H1 (cell line): ENCODE measurements at regions not wholly inside any gene's neighbourhood (a gene's known extent, or its start where the extent isn't known, plus 50 kb on each side); places are given as distances from the start of the nearest gene placed in this dataset.

Experiments
- CTCF ChIA-PET: fragments of 300-600 bp; sonication (Branson Sonifier 250); formaldehyde crosslinking; loops from one replicate; lab custom pipeline; 2021; ENCODE audit not compliant: partially characterized antibody; lab: Charles Lee
- POLR2A ChIA-PET: fragments of 300-600 bp; sonication (Branson Sonifier 250); formaldehyde crosslinking; loops from one replicate; lab custom pipeline; 2021; ENCODE audit warnings: inconsistent platforms; ENCODE audit not compliant: partially characterized antibody; lab: Charles Lee
- DNase-seq, 2 experiments: peaks; one replicate each; pipeline versions ENCODE4 v3.0.0 to v3.0.0-alpha.2; 2010 to 2022; ENCODE audit warnings: low spot score in 2 of 2, low read depth in 1 of 2, mixed read lengths in 1 of 2
- FAIRE-seq: peaks from 2 replicates; lab custom pipeline; 2011; peaks lifted over from hg19 to GRCh38; lab: Jason Lieb, UNC
- H2AFZ ChIP-seq: 2 replicates; pipeline ENCODE4 v1.8.1; 2012; ENCODE audit warnings: low read length, inconsistent platforms
- H2AK5ac ChIP-seq: 2 replicates; pipeline ENCODE4 v1.6.1; 2013; ENCODE audit warnings: low read depth, low read length
- H2BK120ac ChIP-seq: replicated peaks from 2 replicates; pipeline ENCODE3; 2013; ENCODE audit warnings: low read depth, low read length, inconsistent platforms
- H2BK12ac ChIP-seq: 2 replicates; pipeline ENCODE4 v1.6.1; 2013; ENCODE audit warnings: low read depth, low read length
- H2BK15ac ChIP-seq: 2 replicates; pipeline ENCODE4 v1.6.1; 2013; ENCODE audit warnings: low read length
- H2BK20ac ChIP-seq: 2 replicates; pipeline ENCODE4 v1.6.1; 2013; ENCODE audit warnings: low read length
- H2BK5ac ChIP-seq: 2 replicates; pipeline ENCODE4 v1.6.1; 2013; ENCODE audit warnings: low read depth, low read length
- H3K14ac ChIP-seq: 2 replicates; pipeline ENCODE4 v1.6.1; 2013; ENCODE audit warnings: inconsistent platforms; ENCODE audit not compliant: insufficient read length
- H3K18ac ChIP-seq: 2 replicates; pipeline ENCODE4 v1.6.1; 2013; ENCODE audit warnings: low read length; ENCODE audit errors: extremely low read depth
- H3K23ac ChIP-seq: 2 replicates; pipeline ENCODE4 v1.6.1; 2013; ENCODE audit warnings: inconsistent platforms; ENCODE audit not compliant: insufficient read length
- H3K23me2 ChIP-seq: 2 replicates; pipeline ENCODE4 v1.6.1; 2013; ENCODE audit warnings: low read depth, low read length
- H3K27ac ChIP-seq: 2 replicates; pipeline ENCODE4 v1.6.1; 2011; ENCODE audit warnings: low read depth, low read length, inconsistent platforms
- H3K27me3 ChIP-seq, 4 experiments: replicated peaks in 1 of 4; 1 replicate in 1 of 4; 2 replicates in 3 of 4; pipeline versions ENCODE4 v1.6.1 to v1.8.1; 2011 to 2013; ENCODE audit warnings: low read length in 3 of 4, mild to moderate bottlenecking in 3 of 4, inconsistent platforms in 2 of 4, mixed read lengths in 2 of 4, moderate library complexity in 1 of 4; ENCODE audit not compliant: control insufficient read depth in 3 of 4, insufficient read depth in 3 of 4; ENCODE audit errors: extremely low read depth in 1 of 4
- H3K36me3 ChIP-seq, 4 experiments: 2 replicates each; pipeline versions ENCODE4 v1.6.1 to v1.8.1; 2011 to 2013; ENCODE audit warnings: mild to moderate bottlenecking in 4 of 4, low read length in 3 of 4, moderate library complexity in 2 of 4, control low read depth in 1 of 4, inconsistent platforms in 1 of 4; ENCODE audit not compliant: insufficient read depth in 4 of 4, control insufficient read depth in 2 of 4
- H3K4ac ChIP-seq: replicated peaks from 2 replicates; pipeline ENCODE3; 2013; ENCODE audit warnings: low read length, low read depth, mixed read lengths, inconsistent platforms; ENCODE audit not compliant: insufficient read length
- H3K4me1 ChIP-seq, 4 experiments: replicated peaks in 1 of 4; 1 replicate in 1 of 4; 2 replicates in 3 of 4; pipeline versions ENCODE4 v1.6.1 to v1.8.1; 2011 to 2013; ENCODE audit warnings: low read length in 3 of 4, inconsistent platforms in 2 of 4, mixed read lengths in 1 of 4; ENCODE audit not compliant: insufficient read depth in 4 of 4, control insufficient read depth in 3 of 4
- H3K4me2 ChIP-seq, 2 experiments: 2 replicates each; pipeline versions ENCODE4 v1.6.1 to v1.8.1; 2011 to 2013; ENCODE audit warnings: low read depth in 2 of 2, low read length in 2 of 2, control low read depth in 1 of 2, inconsistent platforms in 1 of 2, mild to moderate bottlenecking in 1 of 2; ENCODE audit not compliant: insufficient read depth in 1 of 2
- H3K4me3 ChIP-seq, 4 experiments: fragments of 200-600, 300-600 bp in 1 of 4; sonication (generic), shearing (Covaris generic), sonication (Bioruptor Twin) in 1 of 4; 2 replicates each; pipeline versions ENCODE4 v1.5.1 to v1.8.1; 2011 to 2016; ENCODE audit warnings: low read length in 4 of 4, low read depth in 3 of 4, control low read depth in 2 of 4, inconsistent platforms in 2 of 4, mild to moderate bottlenecking in 2 of 4, mixed read lengths in 1 of 4, moderate library complexity in 1 of 4; ENCODE audit not compliant: insufficient read depth in 2 of 4; ENCODE audit errors: extremely low read depth in 1 of 4
- H3K56ac ChIP-seq: replicated peaks from 2 replicates; pipeline ENCODE3; 2013; ENCODE audit warnings: low read depth, mild to moderate bottlenecking, mixed read lengths, low read length, inconsistent platforms; ENCODE audit not compliant: insufficient read length
- H3K79me1 ChIP-seq: 2 replicates; pipeline ENCODE4 v1.6.1; 2013; ENCODE audit warnings: low read depth, low read length, control low read depth
- H3K79me2 ChIP-seq, 2 experiments: 2 replicates each; pipeline versions ENCODE4 v1.6.1 to v1.8.1; 2012 to 2013; ENCODE audit warnings: low read length in 2 of 2, mild to moderate bottlenecking in 2 of 2, inconsistent platforms in 1 of 2; ENCODE audit not compliant: insufficient read depth in 2 of 2, control insufficient read depth in 1 of 2
- H3K9ac ChIP-seq, 4 experiments: replicated peaks in 1 of 4; 1 replicate in 1 of 4; 2 replicates in 3 of 4; pipeline versions ENCODE4 v1.6.1 to v1.8.1; 2011 to 2013; ENCODE audit warnings: low read depth in 3 of 4, low read length in 3 of 4, control low read depth in 2 of 4, mild to moderate bottlenecking in 2 of 4, moderate library complexity in 2 of 4, inconsistent platforms in 1 of 4; ENCODE audit errors: extremely low read depth in 1 of 4
- H3K9me3 ChIP-seq, 2 experiments: 2 replicates each; pipeline versions ENCODE4 v1.6.1 to v1.8.1; 2012 to 2013; ENCODE audit warnings: mild to moderate bottlenecking in 2 of 2, moderate library complexity in 2 of 2, control low read depth in 1 of 2, inconsistent platforms in 1 of 2, low read depth in 1 of 2, low read length in 1 of 2, mixed read lengths in 1 of 2; ENCODE audit not compliant: insufficient read depth in 2 of 2
- H4K20me1 ChIP-seq, 2 experiments: replicated peaks in 1 of 2; 2 replicates each; pipeline versions ENCODE3 to v1.8.1; 2011 to 2013; ENCODE audit warnings: inconsistent platforms in 2 of 2, low read length in 2 of 2, mild to moderate bottlenecking in 1 of 2; ENCODE audit not compliant: insufficient read depth in 2 of 2, control insufficient read depth in 1 of 2
- H4K5ac ChIP-seq: 2 replicates; pipeline ENCODE4 v1.6.1; 2013; ENCODE audit warnings: low read length, low read depth, mixed read lengths, inconsistent platforms; ENCODE audit not compliant: insufficient read length
- H4K8ac ChIP-seq: 2 replicates; pipeline ENCODE4 v1.8.0; 2013; ENCODE audit warnings: mild to moderate bottlenecking, moderate library complexity, low read length, inconsistent platforms; ENCODE audit not compliant: insufficient read depth; ENCODE audit errors: extremely low read depth
- H4K91ac ChIP-seq: replicated peaks from 2 replicates; pipeline ENCODE3; 2013; ENCODE audit warnings: low read length, mixed read lengths, inconsistent platforms; ENCODE audit not compliant: insufficient read length
- HDAC6 ChIP-seq: IDR thresholded peaks from one replicate; pipeline ENCODE4 v1.7.1; 2012; ENCODE audit warnings: low read depth, mild to moderate bottlenecking, inconsistent platforms, low read length, moderate library complexity
- KDM5A ChIP-seq: fragments of 200-600 bp; IDR thresholded peaks from 2 replicates; pipeline ENCODE4 v1.7.1; 2012; ENCODE audit warnings: mild to moderate bottlenecking, low read length, inconsistent platforms, mixed read lengths
- MAX ChIP-seq: IDR thresholded peaks from 2 replicates; pipeline ENCODE4 v1.6.1; 2012; ENCODE audit warnings: inconsistent platforms
- RAD21 ChIP-seq, 2 experiments: IDR thresholded peaks in 1 of 2; conservative IDR thresholded peaks in 1 of 2; 2 replicates each; pipeline ENCODE4 v1.6.1; 2011; ENCODE audit warnings: low read depth in 2 of 2, low read length in 2 of 2, improper control_type of control experiment in 1 of 2, inconsistent platforms in 1 of 2, mild to moderate bottlenecking in 1 of 2, moderate library complexity in 1 of 2
- RNF2 ChIP-seq: fragments of 200-900, 300-1000 bp; sonication (generic); IDR thresholded peaks from 2 replicates; pipeline ENCODE4 v1.7.1; 2016; ENCODE audit warnings: borderline replicate concordance, low read depth, mild to moderate bottlenecking, antibody characterized with exemption, low read length; ENCODE audit not compliant: poor library complexity, severe bottlenecking; ENCODE audit errors: missing control alignments
- SIN3A ChIP-seq, 2 experiments: IDR thresholded peaks in 1 of 2; conservative IDR thresholded peaks in 1 of 2; 2 replicates each; pipeline ENCODE4 v1.6.1; 2011 to 2012; ENCODE audit warnings: low read length in 2 of 2, improper control_type of control experiment in 1 of 2, low read depth in 1 of 2, mild to moderate bottlenecking in 1 of 2
- TCF12 ChIP-seq: IDR thresholded peaks from 2 replicates; pipeline ENCODE4 v1.6.1; 2011; ENCODE audit warnings: low read depth, mild to moderate bottlenecking, low read length
- TEAD4 ChIP-seq: IDR thresholded peaks from 2 replicates; pipeline ENCODE4 v1.6.1; 2012; ENCODE audit warnings: low read depth, low read length, inconsistent platforms, mixed read lengths
- YY1 ChIP-seq: IDR thresholded peaks from 2 replicates; pipeline ENCODE4 v1.6.1; 2011; ENCODE audit warnings: low read depth, mild to moderate bottlenecking, low read length
- WGBS, 2 experiments: shearing (Covaris generic) in 1 of 2; methylation state at CpG; one replicate each; pipeline versions ENCODE4 v1.1.6 to v1.1.7; 2013 to 2015; ENCODE audit warnings: low lambda C conversion rate in 2 of 2, mixed read lengths in 2 of 2, inconsistent platforms in 1 of 2, low coverage in 1 of 2, missing lambda C conversion rate in 1 of 2; ENCODE audit not compliant: insufficient replicate concordance in 2 of 2, insufficient coverage in 1 of 2, insufficient read length in 1 of 2; ENCODE audit errors: extremely low coverage in 1 of 2, missing lambda C conversion rate in 1 of 2; 5-methylcytosine and 5-hydroxymethylcytosine counted together

DNA sequence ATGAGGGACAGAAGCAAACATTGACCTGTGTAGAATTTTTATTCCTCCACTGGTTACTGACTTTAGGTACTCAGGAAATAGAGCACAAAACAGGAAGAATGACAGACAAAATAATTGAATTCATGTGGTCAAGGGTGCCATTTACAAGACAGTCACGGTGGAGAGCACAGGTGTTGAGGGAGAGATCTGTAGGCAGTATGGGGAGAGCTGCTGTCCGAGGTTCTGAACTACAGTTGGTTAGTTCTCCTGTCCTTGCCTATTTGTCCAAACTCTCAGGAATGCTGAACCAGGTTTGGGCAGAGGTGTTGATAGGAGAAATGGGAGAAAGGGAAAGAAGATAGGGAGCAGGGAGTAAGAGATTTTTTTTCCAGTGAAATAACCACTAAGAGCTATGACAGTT lies 178.5 kb upstream of the ZBTB20 start:
- Histone ChIP-seq H4K5ac (no peak overlapping the region), H3K4me1 (peaks cover 0 to 5% (median 1%) of the 10 kb centered on the region in 4 experiments; a peak in 2 of 7 replicates), H3K4me2 (no peak overlapping the region), H2BK20ac (no peak overlapping the region), H3K23ac (no peak overlapping the region), H3K36me3 (no peaks in the 10 kb centered on the region), H2AK5ac (no peak overlapping the region), H3K9me3 (no peaks in the 10 kb centered on the region), H3K14ac (no peak overlapping the region), H3K9ac (no peak overlapping the region), H2BK12ac (no peak overlapping the region), H4K20me1 (no peaks in the 10 kb centered on the region), H4K8ac (no peak overlapping the region), H3K23me2 (no peaks in the 10 kb centered on the region), H2BK120ac (no peak overlapping the region), H3K4ac (no peak overlapping the region), H2AFZ (no peak overlapping the region), H2BK5ac (no peak overlapping the region), H2BK15ac (no peak overlapping the region), H3K56ac (no peak overlapping the region), H3K27me3 (no peaks in the 10 kb centered on the region), H3K79me1 (no peaks in the 10 kb centered on the region), H3K79me2 (no peaks in the 10 kb centered on the region), H3K18ac (no peak overlapping the region), H3K4me3 (no peak overlapping the region), H4K91ac (no peak overlapping the region), H3K27ac (no peak overlapping the region)
- ChIA-PET CTCF (interaction anchor here (0.6 kb wide), 1 partner anchor 495 kb away, joined by 3 read pairs; no protein-coding TSS in a partner anchor), POLR2A (no interaction called here)
- TF ChIP-seq RNF2 (no peak), TCF12 (peak; percentile 68; the same call in 1 of the 2 replicates), MAX (0 out of 2 replicates have a peak, but pooled peaks have one; percentile 19), KDM5A (no peak), YY1 (no peak), HDAC6 (no peak), TEAD4 (0 out of 2 replicates have a peak, but pooled peaks have one; percentile 9), SIN3A (conservative IDR thresholded peaks at IDR 0.05 in 1 of 2, IDR thresholded peaks at IDR 0.05 in 1 of 2; ENCODE audit: low read depth in 1 of 2, low read length in 2 of 2) (peak; percentile 74 to 75; a peak in 1 of 4 replicates), RAD21 (IDR thresholded peaks at IDR 0.05 in 1 of 2, conservative IDR thresholded peaks at IDR 0.05 in 1 of 2; ENCODE audit: low read depth in 2 of 2, low read length in 2 of 2) (peak in 1 of 2 experiments; percentile 9; a peak in 1 of 4 replicates)
- peak; percentile 88 for FAIRE-seq
- 50% methylated on average over 2 of the region's 2 CpGs; no CpG with 5 or more reads in 1 of the 2 experiments for WGBS, 2 experiments
- DNase-seq: peak in 1 of 2 experiments; percentile 66
